ENCODE measurements at regions not wholly inside any gene's neighbourhood (a gene's known extent, or its start where the extent isn't known, plus 50 kb on each side); places are given as distances from the start of the nearest gene placed in this dataset.

DNA sequence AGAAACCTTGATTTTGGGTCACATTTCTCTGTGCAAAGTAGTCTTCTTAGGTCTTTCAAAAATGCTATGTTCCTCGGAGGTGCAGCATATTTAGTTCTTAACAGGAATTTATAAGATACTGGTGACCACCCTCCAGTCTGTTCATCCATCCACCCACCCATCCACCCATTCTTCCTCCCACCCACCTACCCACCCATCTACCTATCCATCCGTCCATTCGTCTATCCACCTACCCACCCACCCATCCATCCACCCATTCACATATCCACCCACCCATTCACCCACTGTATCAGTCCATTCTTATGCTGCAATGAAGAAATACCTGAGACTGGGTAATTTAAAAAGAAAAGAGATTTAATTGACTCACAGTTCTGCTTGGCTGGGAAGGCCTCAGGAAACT lies 74.9 kb downstream of the KCTD15 start:
- no peak overlapping the region for H3K27ac ChIP-seq
- H3K4me3 ChIP-seq, result no peak overlapping the region
- no peaks in the 10 kb centered on the region for H3K9me3 ChIP-seq (ENCODE audit: insufficient read depth, low read depth)
- TF ChIP-seq, protein P1, sequence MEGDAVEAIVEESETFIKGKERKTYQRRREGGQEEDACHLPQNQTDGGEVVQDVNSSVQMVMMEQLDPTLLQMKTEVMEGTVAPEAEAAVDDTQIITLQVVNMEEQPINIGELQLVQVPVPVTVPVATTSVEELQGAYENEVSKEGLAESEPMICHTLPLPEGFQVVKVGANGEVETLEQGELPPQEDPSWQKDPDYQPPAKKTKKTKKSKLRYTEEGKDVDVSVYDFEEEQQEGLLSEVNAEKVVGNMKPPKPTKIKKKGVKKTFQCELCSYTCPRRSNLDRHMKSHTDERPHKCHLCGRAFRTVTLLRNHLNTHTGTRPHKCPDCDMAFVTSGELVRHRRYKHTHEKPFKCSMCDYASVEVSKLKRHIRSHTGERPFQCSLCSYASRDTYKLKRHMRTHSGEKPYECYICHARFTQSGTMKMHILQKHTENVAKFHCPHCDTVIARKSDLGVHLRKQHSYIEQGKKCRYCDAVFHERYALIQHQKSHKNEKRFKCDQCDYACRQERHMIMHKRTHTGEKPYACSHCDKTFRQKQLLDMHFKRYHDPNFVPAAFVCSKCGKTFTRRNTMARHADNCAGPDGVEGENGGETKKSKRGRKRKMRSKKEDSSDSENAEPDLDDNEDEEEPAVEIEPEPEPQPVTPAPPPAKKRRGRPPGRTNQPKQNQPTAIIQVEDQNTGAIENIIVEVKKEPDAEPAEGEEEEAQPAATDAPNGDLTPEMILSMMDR (conservative IDR thresholded peaks at IDR 0.05), result no peak
- TF ChIP-seq EZH2 (IDR thresholded peaks at IDR 0.05; ENCODE audit: low read depth), result no peak
- no peaks in the 10 kb centered on the region for H3K4me1 ChIP-seq (replicated peaks; ENCODE audit: insufficient read depth)
- POLR2A ChIA-PET (ENCODE audit: unreplicated experiment), result no interaction called here
- intact Hi-C loops (cut with micrococcal nuclease; ENCODE audit: unreplicated experiment), result no loop called here
- H3K4me2 ChIP-seq, result no peak overlapping the region
- no peaks in the 10 kb centered on the region for H3K9me2 ChIP-seq (ENCODE audit: insufficient read depth)
- no peak overlapping the region for H2AFZ ChIP-seq
- peaks cover 53% of the 10 kb centered on the region for H3K27me3 ChIP-seq (ENCODE audit: insufficient read depth, low read depth)
- DNase-seq, result no peak
- BruUV-seq (replicated peaks), result no TSS peak
- H3F3A ChIP-seq (ENCODE audit: insufficient read depth, low read depth), result no peaks in the 10 kb centered on the region
- H3K36me3 ChIP-seq (ENCODE audit: low read depth), result no peaks in the 10 kb centered on the region
- no peaks in the 10 kb centered on the region for H3K79me2 ChIP-seq (ENCODE audit: low read depth)
- CTCF ChIA-PET, result no interaction called here
- H4K20me1 ChIP-seq (ENCODE audit: insufficient read depth), result no peaks in the 10 kb centered on the region

DNA sequence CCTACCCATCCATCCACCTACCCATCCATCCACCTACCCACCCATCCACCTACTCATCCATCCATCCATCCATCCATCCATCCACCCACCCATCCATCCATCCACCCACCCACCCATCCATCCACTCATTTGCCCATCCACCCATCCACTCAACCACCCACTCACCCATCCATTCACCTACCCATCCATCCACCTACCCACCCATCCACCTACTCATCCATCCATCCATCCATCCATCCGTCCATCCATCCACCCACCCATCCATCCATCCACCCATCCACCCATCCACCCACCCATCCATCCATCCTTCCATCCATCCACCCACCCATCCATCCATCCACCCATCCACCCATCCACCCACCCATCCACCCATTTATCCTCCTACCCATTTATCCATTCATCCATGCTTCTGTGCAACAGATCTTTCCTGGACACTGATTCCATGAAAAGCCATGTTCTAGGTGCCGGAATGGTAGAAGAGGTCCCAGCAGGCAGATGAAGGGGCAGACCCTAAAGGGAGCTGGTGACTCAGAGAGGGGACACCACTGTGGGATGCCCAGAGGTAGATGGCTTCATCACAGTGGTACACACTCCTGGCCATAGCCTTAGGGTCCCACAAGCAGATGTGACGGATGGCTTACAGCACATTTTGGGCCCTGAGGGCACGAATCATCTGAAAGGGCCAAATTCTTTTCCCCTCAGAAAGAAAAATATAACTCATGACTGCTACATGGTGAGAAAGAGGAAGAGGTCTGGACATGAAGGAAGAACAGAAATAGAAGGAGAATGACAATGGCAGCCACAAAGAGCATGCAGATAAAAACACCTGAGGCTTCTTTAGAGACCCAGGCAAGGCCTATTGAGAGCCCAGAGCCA lies 76.0 kb downstream of the KCTD15 start:
- no peaks in the 10 kb centered on the region for H3K9me2 ChIP-seq (ENCODE audit: insufficient read depth)
- ChIA-PET POLR2A (ENCODE audit: unreplicated experiment) (no interaction called here), CTCF (no interaction called here)
- intact Hi-C loops (cut with micrococcal nuclease; ENCODE audit: unreplicated experiment), result no loop called here
- H3K4me1 ChIP-seq (replicated peaks; ENCODE audit: insufficient read depth), result no peaks in the 10 kb centered on the region
- H3K4me3 ChIP-seq, result no peak overlapping the region
- H3F3A ChIP-seq (ENCODE audit: insufficient read depth, low read depth), result no peaks in the 10 kb centered on the region
- no peaks in the 10 kb centered on the region for H3K79me2 ChIP-seq (ENCODE audit: low read depth)
- no peak overlapping the region for H2AFZ ChIP-seq
- H3K9me3 ChIP-seq (ENCODE audit: insufficient read depth, low read depth), result no peaks in the 10 kb centered on the region
- H3K27me3 ChIP-seq (ENCODE audit: insufficient read depth, low read depth), result peaks cover 52% of the 10 kb centered on the region
- H3K27ac ChIP-seq, result no peak overlapping the region
- TF ChIP-seq EZH2 (IDR thresholded peaks at IDR 0.05; ENCODE audit: low read depth), result no peak
- TF ChIP-seq, protein P1 (conservative IDR thresholded peaks at IDR 0.05), result no peak
- no peaks in the 10 kb centered on the region for H3K36me3 ChIP-seq (ENCODE audit: low read depth)
- no peak for DNase-seq
- H4K20me1 ChIP-seq (ENCODE audit: insufficient read depth), result no peaks in the 10 kb centered on the region
- no TSS peak for BruUV-seq (replicated peaks)
- no peak overlapping the region for H3K4me2 ChIP-seq

DNA sequence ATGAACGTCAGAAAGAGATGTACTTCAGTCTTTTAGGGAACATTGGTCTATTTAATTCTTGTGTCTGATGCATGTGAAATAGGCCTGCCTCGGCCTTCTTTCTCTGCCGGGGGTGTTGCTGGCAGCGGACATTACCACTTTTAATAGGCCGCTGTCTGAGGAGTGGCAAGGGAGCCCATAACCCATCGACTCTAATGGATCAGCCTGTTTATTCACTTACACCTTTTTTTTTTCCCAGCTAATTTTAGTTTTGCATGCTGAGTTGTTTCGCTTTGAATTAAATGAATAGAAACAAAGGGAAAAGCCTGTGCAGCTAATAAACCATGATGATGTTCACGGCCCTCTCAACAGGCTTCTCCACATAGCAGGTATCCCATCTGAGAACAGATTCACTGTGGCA lies 78.4 kb downstream of the KCTD15 start:
- Histone ChIP-seq H3K4me2 (no peak overlapping the region), H3K4me3 (no peak overlapping the region), H2AFZ (no peak overlapping the region), H4K20me1 (ENCODE audit: insufficient read depth) (no peaks in the 10 kb centered on the region), H3K9me3 (ENCODE audit: insufficient read depth, low read depth) (no peaks in the 10 kb centered on the region), H3K27me3 (ENCODE audit: insufficient read depth, low read depth) (peaks cover 42% of the 10 kb centered on the region), H3F3A (ENCODE audit: insufficient read depth, low read depth) (no peaks in the 10 kb centered on the region), H3K79me2 (ENCODE audit: low read depth) (no peaks in the 10 kb centered on the region), H3K4me1 (replicated peaks; ENCODE audit: insufficient read depth) (no peaks in the 10 kb centered on the region), H3K27ac (no peak overlapping the region), H3K36me3 (ENCODE audit: low read depth) (no peaks in the 10 kb centered on the region), H3K9me2 (ENCODE audit: insufficient read depth) (no peaks in the 10 kb centered on the region)
- no TSS peak for BruUV-seq (replicated peaks)
- no peak for DNase-seq
- intact Hi-C loops (cut with micrococcal nuclease; ENCODE audit: unreplicated experiment), result no loop called here
- CTCF ChIA-PET, result no interaction called here
- TF ChIP-seq, protein P1 (conservative IDR thresholded peaks at IDR 0.05), result no peak
- TF ChIP-seq EZH2 (IDR thresholded peaks at IDR 0.05; ENCODE audit: low read depth), result no peak
- POLR2A ChIA-PET (ENCODE audit: unreplicated experiment), result no interaction called here
